Suprapubic skin (tissue), 4 donors: ENCODE measurements at regions not wholly inside any gene's neighbourhood (a gene's known extent, or its start where the extent isn't known, plus 50 kb on each side); places are given as distances from the start of the nearest gene placed in this dataset.

Source experiments
- DNase-seq, 2 donors: peaks; one replicate each; pipeline ENCODE4 v3.0.0-alpha.2; 2019; ENCODE audit warnings: low spot score in 2 of 2
- H3K27ac ChIP-seq: fragments of 200-600 bp; sonication (generic); one replicate; pipeline ENCODE4 v1.5.1; 2019
- H3K27me3 ChIP-seq: fragments of 200-600 bp; sonication (generic); one replicate; pipeline ENCODE4 v1.5.1; 2019
- H3K36me3 ChIP-seq: fragments of 200-600 bp; sonication (generic); one replicate; pipeline ENCODE4 v1.5.1; 2019
- H3K4me1 ChIP-seq: fragments of 200-600 bp; sonication (generic); one replicate; pipeline ENCODE4 v1.5.1; 2019
- H3K4me3 ChIP-seq: fragments of 200-600 bp; sonication (generic); one replicate; pipeline ENCODE4 v1.5.1; 2019; ENCODE audit warnings: mild to moderate bottlenecking
- H3K9me3 ChIP-seq: fragments of 200-600 bp; sonication (generic); one replicate; pipeline ENCODE4 v1.5.1; 2019
- CTCF ChIP-seq, 2 donors: fragments of 200-600 bp in 1 of 2; fragments of 450-650 bp in 1 of 2; sonication (generic) in 1 of 2; IDR thresholded peaks; one replicate each; pipeline ENCODE4 v1.5.1; 2016 to 2019; ENCODE audit warnings: antibody characterized with exemption in 2 of 2, mild to moderate bottlenecking in 1 of 2, moderate library complexity in 1 of 2
- EP300 ChIP-seq: sonication (generic); formaldehyde crosslinking; IDR thresholded peaks from one replicate; pipeline ENCODE4 v1.6.1; 2017; ENCODE audit warnings: antibody characterized with exemption
- POLR2A ChIP-seq, 2 donors: fragments of 450-650 bp; IDR thresholded peaks; one replicate each; pipeline ENCODE4 v1.6.1; 2017; ENCODE audit warnings: antibody characterized with exemption in 2 of 2, mild to moderate bottlenecking in 2 of 2, moderate library complexity in 2 of 2
- POLR2AphosphoS5 ChIP-seq, 3 donors: sonication (generic); formaldehyde crosslinking; IDR thresholded peaks; one replicate each; pipeline ENCODE4 v1.6.1; 2017; ENCODE audit warnings: antibody characterized with exemption in 3 of 3
- WGBS: methylation state at CpG from one replicate; pipeline ENCODE4 v1.1.5; 2018; 5-methylcytosine and 5-hydroxymethylcytosine counted together

DNA sequence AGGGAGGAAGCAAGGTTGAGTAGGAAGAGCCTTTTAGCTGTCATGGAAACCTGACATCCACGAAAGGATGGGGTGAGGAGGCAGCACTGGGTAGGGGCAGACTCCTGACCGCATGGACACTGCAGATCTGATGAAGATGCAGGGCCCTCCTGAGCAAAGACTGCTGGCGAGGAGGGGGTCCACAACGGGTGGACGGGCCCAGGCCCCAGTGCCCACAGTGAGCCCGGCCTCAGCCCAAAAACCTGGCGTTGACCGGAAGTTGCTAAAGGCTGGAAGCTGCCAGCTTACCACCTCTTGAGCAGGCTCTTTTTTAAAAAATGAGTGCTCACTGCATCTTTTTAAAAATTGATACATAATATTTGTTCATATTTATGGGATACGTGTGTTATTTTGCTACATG lies 247.3 kb downstream of the SH3BP4 start:
- Histone ChIP-seq H3K4me3 (no peak overlapping the region), H3K27me3 (peaks cover 4% of the 10 kb centered on the region), H3K36me3 (no peaks in the 10 kb centered on the region), H3K27ac (no peak overlapping the region), H3K9me3 (no peaks in the 10 kb centered on the region), H3K4me1 (no peaks in the 10 kb centered on the region)
- TF ChIP-seq POLR2A (IDR thresholded peaks at IDR 0.05) (no peak), POLR2AphosphoS5 (IDR thresholded peaks at IDR 0.05) (no peak), CTCF (IDR thresholded peaks at IDR 0.05) (no peak), EP300 (no peak)
- no peak for DNase-seq
- 94% methylated on average over 9 of the region's 9 CpGs for WGBS

DNA sequence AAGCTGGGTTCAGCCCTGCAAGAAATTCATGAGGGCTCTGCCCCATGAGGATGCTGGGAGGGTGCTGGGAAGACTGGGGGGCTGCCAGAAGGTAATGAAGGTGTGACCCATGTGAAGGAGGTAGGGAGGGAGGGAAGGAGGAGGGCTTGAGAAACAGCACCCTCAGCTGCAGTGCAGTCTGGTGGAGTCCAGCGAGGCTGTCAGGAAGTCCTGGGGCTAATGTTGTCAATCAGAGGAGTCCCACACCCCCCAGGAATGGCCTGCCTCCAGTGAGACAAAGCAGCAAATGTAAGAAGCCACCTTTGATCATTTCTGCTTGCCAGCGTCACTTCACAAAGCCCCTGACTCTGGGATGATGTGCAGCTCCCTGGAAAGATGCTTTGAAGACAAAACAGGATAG lies 248.4 kb downstream of the SH3BP4 start:
- 71% methylated on average over 2 of the region's 2 CpGs for WGBS
- no peaks in the 10 kb centered on the region for H3K36me3 ChIP-seq
- no peak overlapping the region for H3K27ac ChIP-seq
- no peaks in the 10 kb centered on the region for H3K9me3 ChIP-seq
- no peak overlapping the region for H3K4me3 ChIP-seq
- TF ChIP-seq EP300 (no peak), CTCF (IDR thresholded peaks at IDR 0.05) (no peak), POLR2AphosphoS5 (IDR thresholded peaks at IDR 0.05) (no peak), POLR2A (IDR thresholded peaks at IDR 0.05) (no peak)
- H3K4me1 ChIP-seq: peaks cover 2% of the 10 kb centered on the region
- DNase-seq: no peak
- H3K27me3 ChIP-seq: peaks cover 4% of the 10 kb centered on the region

GRCh38 chr2:235201756-235202155 lies 249.9 kb downstream of the SH3BP4 start:
- no peak for DNase-seq
- no peak overlapping the region for H3K4me3 ChIP-seq
- no peaks in the 10 kb centered on the region for H3K36me3 ChIP-seq
- TF ChIP-seq CTCF (IDR thresholded peaks at IDR 0.05) (no peak), POLR2A (IDR thresholded peaks at IDR 0.05) (no peak), POLR2AphosphoS5 (IDR thresholded peaks at IDR 0.05) (no peak), EP300 (no peak)
- peaks cover 4% of the 10 kb centered on the region for H3K27me3 ChIP-seq
- no peaks in the 10 kb centered on the region for H3K9me3 ChIP-seq
- WGBS: 81% methylated on average over 12 of the region's 12 CpGs
- H3K27ac ChIP-seq: no peak overlapping the region
- H3K4me1 ChIP-seq: peaks cover 2% of the 10 kb centered on the region

GRCh38 chr2:235204948-235205347 lies 253.1 kb downstream of the SH3BP4 start:
- Histone ChIP-seq H3K4me1 (peaks cover 2% of the 10 kb centered on the region), H3K4me3 (no peak overlapping the region), H3K27me3 (peaks cover 4% of the 10 kb centered on the region), H3K36me3 (no peaks in the 10 kb centered on the region), H3K9me3 (no peaks in the 10 kb centered on the region), H3K27ac (no peak overlapping the region)
- no peak for TF ChIP-seq CTCF (IDR thresholded peaks at IDR 0.05)
- no peak for TF ChIP-seq POLR2A (IDR thresholded peaks at IDR 0.05)
- TF ChIP-seq EP300: no peak
- no peak for TF ChIP-seq POLR2AphosphoS5 (IDR thresholded peaks at IDR 0.05)
- no peak for DNase-seq
- 72% methylated on average over 5 of the region's 5 CpGs for WGBS

DNA sequence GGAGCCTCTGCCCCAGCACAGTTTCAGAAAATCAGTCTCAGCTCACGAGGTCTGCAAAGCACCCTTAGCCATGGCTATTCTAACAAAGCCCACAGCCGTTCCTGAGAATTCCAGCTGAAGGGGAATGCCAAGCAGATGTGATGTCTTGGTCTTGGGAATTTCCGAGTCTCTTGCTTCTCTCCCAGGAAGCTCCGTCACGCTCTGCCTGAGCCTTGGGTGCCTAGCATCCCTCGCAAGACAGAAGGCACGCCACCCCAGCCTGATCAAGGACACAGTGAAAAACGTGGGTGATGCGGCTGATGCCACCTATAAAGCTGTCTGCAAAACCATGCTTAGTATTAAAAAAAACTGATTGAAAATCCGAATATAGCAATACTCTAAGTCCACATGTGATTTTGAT lies 254.6 kb downstream of the SH3BP4 start:
- Histone ChIP-seq H3K9me3 (no peaks in the 10 kb centered on the region), H3K4me3 (no peak overlapping the region), H3K4me1 (peaks cover 2% of the 10 kb centered on the region), H3K27ac (no peak overlapping the region), H3K36me3 (no peaks in the 10 kb centered on the region), H3K27me3 (peaks cover 4% of the 10 kb centered on the region)
- TF ChIP-seq POLR2A (IDR thresholded peaks at IDR 0.05): no peak
- no peak for TF ChIP-seq CTCF (IDR thresholded peaks at IDR 0.05)
- TF ChIP-seq EP300: no peak
- no peak for TF ChIP-seq POLR2AphosphoS5 (IDR thresholded peaks at IDR 0.05)
- 30% methylated on average over 10 of the region's 10 CpGs for WGBS
- DNase-seq: no peak
